Bronchial epithelial cell (primary cell): ENCODE measurements at regions not wholly inside any gene's neighbourhood (a gene's known extent, or its start where the extent isn't known, plus 50 kb on each side); places are given as distances from the start of the nearest gene placed in this dataset.

Experiments used
- DNase-seq: peaks from one replicate; pipeline ENCODE4 v3.0.0-alpha.2; 2010; ENCODE audit warnings: low read depth
- FAIRE-seq: peaks from 2 replicates; lab custom pipeline; 2011; peaks lifted over from hg19 to GRCh38; lab: Jason Lieb, UNC
- H3K27me3 ChIP-seq: 2 replicates; pipeline ENCODE4 v1.5.1; 2011; ENCODE audit warnings: low read length; ENCODE audit not compliant: control insufficient read depth, insufficient read depth
- H3K36me3 ChIP-seq: 2 replicates; pipeline ENCODE4 v1.5.1; 2011; ENCODE audit warnings: low read length; ENCODE audit not compliant: control insufficient read depth, insufficient read depth
- H3K4me3 ChIP-seq: 2 replicates; pipeline ENCODE4 v1.5.1; 2011; ENCODE audit warnings: mild to moderate bottlenecking, low read depth, low read length, control low read depth
- TF ChIP-seq, protein P1 (sequence below): IDR thresholded peaks from 2 replicates; pipeline ENCODE4 v1.5.1; 2011; ENCODE audit warnings: mild to moderate bottlenecking, moderate library complexity, low read length, control low read depth, inconsistent platforms; ENCODE audit not compliant: insufficient read depth, severe bottlenecking

DNA sequence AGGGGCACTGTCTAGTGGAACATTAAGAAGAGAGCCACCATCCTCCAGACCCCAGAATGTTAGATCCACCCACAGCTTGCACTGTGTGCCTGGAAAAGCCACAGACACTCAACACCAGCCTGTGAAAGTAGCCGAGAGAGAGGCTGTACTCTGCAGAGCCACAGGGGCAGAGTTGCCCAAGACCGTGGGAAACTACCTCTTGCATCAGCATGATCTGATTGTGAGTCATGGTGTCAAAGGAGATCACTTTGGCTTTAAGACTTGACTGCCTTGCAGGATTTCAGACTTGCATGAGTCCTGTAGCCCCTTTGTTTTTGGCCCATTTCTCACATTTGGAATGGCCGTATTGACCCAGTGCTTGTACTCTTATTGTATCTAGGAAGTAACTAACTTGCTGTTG is 115.9 kb upstream of the CCDC179 start:
- Histone ChIP-seq H3K36me3 (no peaks in the 10 kb centered on the region), H3K4me3 (no peak overlapping the region), H3K27me3 (no peaks in the 10 kb centered on the region)
- DNase-seq (peak; percentile 91), FAIRE-seq (no peak)
- TF ChIP-seq, protein P1, sequence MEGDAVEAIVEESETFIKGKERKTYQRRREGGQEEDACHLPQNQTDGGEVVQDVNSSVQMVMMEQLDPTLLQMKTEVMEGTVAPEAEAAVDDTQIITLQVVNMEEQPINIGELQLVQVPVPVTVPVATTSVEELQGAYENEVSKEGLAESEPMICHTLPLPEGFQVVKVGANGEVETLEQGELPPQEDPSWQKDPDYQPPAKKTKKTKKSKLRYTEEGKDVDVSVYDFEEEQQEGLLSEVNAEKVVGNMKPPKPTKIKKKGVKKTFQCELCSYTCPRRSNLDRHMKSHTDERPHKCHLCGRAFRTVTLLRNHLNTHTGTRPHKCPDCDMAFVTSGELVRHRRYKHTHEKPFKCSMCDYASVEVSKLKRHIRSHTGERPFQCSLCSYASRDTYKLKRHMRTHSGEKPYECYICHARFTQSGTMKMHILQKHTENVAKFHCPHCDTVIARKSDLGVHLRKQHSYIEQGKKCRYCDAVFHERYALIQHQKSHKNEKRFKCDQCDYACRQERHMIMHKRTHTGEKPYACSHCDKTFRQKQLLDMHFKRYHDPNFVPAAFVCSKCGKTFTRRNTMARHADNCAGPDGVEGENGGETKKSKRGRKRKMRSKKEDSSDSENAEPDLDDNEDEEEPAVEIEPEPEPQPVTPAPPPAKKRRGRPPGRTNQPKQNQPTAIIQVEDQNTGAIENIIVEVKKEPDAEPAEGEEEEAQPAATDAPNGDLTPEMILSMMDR, result no peak

DNA sequence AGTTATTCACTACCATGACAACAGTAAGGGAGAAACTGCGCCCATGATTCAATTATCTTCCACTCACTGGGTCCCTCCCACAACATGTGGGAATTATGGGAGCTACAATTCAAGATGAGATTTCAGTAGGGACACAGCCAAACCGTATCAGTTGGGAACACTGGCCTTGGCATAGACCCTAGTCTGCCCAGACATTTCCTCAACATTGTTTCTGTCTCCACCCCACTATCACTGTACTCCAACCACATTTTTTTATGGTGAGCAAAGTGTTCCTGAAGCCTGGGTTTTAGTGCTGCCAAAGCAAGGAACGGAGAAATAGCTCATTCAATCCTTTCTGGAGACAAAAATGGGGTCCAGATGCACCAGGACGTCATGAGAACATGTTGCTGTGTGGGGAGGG is 122.6 kb upstream of the CCDC179 start:
- TF ChIP-seq, protein P1, result no peak
- Histone ChIP-seq H3K27me3 (no peaks in the 10 kb centered on the region), H3K4me3 (no peak overlapping the region), H3K36me3 (no peaks in the 10 kb centered on the region)
- DNase-seq (no peak), FAIRE-seq (no peak)

DNA sequence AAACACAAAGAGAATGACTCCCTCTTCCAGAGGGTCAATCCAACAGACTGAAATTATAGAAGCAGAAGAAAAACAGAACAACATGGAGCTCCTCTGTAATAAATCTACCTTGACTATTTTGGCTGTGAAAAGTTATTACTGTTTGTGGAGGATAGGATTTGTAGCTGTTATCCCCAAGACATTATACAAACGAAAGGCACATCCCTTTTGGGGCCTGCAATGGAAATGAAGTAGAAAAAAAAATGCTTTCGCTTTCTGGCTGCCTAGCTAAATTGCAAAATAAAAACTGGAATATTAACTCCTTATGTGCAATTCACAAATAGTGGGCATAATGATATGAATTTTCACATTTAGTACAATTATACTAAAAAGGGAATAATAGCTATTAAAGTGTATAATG is 123.8 kb upstream of the CCDC179 start:
- no peak for FAIRE-seq
- H3K36me3 ChIP-seq, result no peaks in the 10 kb centered on the region
- TF ChIP-seq, protein P1, result no peak
- no peak overlapping the region for H3K4me3 ChIP-seq
- no peaks in the 10 kb centered on the region for H3K27me3 ChIP-seq
- no peak for DNase-seq

DNA sequence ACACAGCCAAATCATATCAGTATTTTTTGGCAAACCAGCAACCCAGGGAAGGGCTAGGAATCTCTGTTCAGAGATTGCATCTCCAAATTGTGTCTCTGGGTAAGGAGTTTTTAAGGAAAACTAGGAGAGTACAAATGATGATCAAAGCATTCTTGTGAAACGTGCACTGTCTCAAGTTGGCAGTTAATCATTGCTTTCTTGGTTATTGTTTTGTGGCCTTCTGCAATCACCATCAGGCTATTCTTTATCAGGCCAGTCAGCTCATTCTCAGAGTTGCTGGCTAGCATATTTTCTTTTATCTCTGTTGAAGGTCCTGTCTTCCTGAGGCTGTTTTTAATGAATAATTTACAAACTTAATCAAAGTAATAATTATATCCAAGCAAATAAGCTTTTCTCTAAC is 129.1 kb upstream of the CCDC179 start:
- H3K27me3 ChIP-seq, result no peaks in the 10 kb centered on the region
- FAIRE-seq (no peak), DNase-seq (no peak)
- no peak overlapping the region for H3K4me3 ChIP-seq
- TF ChIP-seq, protein P1, result no peak
- H3K36me3 ChIP-seq, result no peaks in the 10 kb centered on the region

DNA sequence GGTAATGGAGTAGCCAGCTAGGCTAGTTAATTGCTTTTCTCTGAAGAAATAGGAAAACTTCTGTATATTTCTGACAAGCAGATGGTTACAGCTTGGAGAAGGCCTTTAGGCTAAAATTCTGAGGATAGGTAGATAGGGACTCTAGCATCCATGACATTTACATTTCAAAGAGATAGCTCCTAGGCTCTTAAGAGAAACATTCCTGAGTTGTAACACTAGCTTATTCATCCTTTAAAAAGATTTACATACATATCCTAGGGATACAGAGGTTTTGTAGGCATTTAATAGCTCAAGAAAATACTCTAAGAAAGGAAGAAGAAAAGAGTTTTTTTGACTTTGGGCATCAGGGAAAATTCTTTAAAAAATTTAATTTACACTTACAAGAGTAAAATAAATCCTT is 130.9 kb upstream of the CCDC179 start:
- TF ChIP-seq, protein P1, result no peak
- Histone ChIP-seq H3K27me3 (no peaks in the 10 kb centered on the region), H3K36me3 (no peaks in the 10 kb centered on the region), H3K4me3 (no peak overlapping the region)
- no peak for FAIRE-seq
- DNase-seq, result no peak

DNA sequence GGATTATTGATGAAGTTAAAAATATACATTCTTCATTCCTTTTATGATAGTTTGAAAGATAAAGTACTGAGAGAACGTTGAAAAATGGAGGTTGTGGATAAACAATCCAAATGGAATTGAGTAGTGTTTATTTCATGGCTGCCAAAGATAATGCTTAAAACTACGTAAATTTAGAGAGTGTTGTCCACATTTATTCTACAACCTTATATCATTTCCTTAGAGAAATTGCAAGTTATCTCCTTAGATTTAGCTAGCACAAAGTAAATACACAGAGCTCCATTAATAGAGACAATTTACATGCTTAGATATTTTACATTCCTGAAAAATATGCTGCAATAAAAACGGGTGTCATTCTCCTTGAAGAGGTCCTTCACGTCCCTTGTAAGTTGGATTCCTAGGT is 146.5 kb upstream of the CCDC179 start:
- no peak for FAIRE-seq
- Histone ChIP-seq H3K27me3 (no peaks in the 10 kb centered on the region), H3K4me3 (no peak overlapping the region), H3K36me3 (no peaks in the 10 kb centered on the region)
- DNase-seq, result no peak
- TF ChIP-seq, protein P1, result no peak
